IMR-90 (cell line): ENCODE measurements at regions not wholly inside any gene's neighbourhood (a gene's known extent, or its start where the extent isn't known, plus 50 kb on each side); places are given as distances from the start of the nearest gene placed in this dataset.

Source experiments
- ATAC-seq: fragments of 200-7000 bp; cut with Tn5 transposase; 2 replicates; pipeline ENCODE4 v1.9.1; 2020; ENCODE audit warnings: low read depth, mild to moderate bottlenecking, moderate library complexity
- BruUV-seq: library from RNA; stranded (reverse); fragments of 400-500 nt; replicated peaks from 2 replicates; lab custom pipeline; 2021; lab: Mats Ljungman, UMichigan
- CTCF ChIA-PET: fragments of 300-600 bp; formaldehyde crosslinking; extraction: SDS; loops from one replicate; lab custom pipeline; 2021; ENCODE audit warnings: antibody characterized with exemption; lab: Yijun Ruan, JAX
- POLR2A ChIA-PET: fragments of 300-600 bp; sonication (Branson Sonifier 250); formaldehyde crosslinking; loops from one replicate; lab custom pipeline; 2022; ENCODE audit warnings: antibody characterized with exemption; ENCODE audit not compliant: unreplicated experiment; lab: Charles Lee
- DNase-seq: peaks from one replicate; pipeline ENCODE4 v3.0.0; 2013
- H2AFZ ChIP-seq: replicated peaks from 2 replicates; pipeline ENCODE3; 2013; ENCODE audit warnings: low read length, mild to moderate bottlenecking; ENCODE audit not compliant: poor library complexity
- H2AK5ac ChIP-seq: 2 replicates; pipeline ENCODE4 v1.6.1; 2013; ENCODE audit warnings: low read depth, low read length, inconsistent platforms
- H2AK9ac ChIP-seq: replicated peaks from 2 replicates; pipeline ENCODE3; 2013; ENCODE audit warnings: mild to moderate bottlenecking, low read depth, low read length, moderate library complexity; ENCODE audit not compliant: poor library complexity
- H2BK120ac ChIP-seq: 2 replicates; pipeline ENCODE4 v1.6.1; 2013; ENCODE audit warnings: low read depth, low read length, inconsistent platforms
- H2BK15ac ChIP-seq: 3 replicates; pipeline ENCODE4 v1.6.1; 2013; ENCODE audit warnings: low read depth, low read length, inconsistent platforms
- H2BK20ac ChIP-seq: 2 replicates; pipeline ENCODE4 v1.6.1; 2013; ENCODE audit warnings: low read depth, mild to moderate bottlenecking, inconsistent platforms, low read length, moderate library complexity
- H2BK5ac ChIP-seq: 2 replicates; pipeline ENCODE4 v1.6.1; 2013; ENCODE audit warnings: mild to moderate bottlenecking, low read depth, low read length, inconsistent platforms; ENCODE audit not compliant: poor library complexity, severe bottlenecking
- H3K14ac ChIP-seq: replicated peaks from 2 replicates; pipeline ENCODE4 v1.6.1; 2013; ENCODE audit warnings: low read depth, low read length, inconsistent platforms
- H3K18ac ChIP-seq: 2 replicates; pipeline ENCODE4 v1.6.1; 2013; ENCODE audit warnings: low read depth, low read length, control low read depth
- H3K23ac ChIP-seq: 2 replicates; pipeline ENCODE4 v1.6.1; 2013; ENCODE audit warnings: low read depth, low read length, inconsistent platforms
- H3K27ac ChIP-seq: 2 replicates; pipeline ENCODE4 v1.5.1; 2013; ENCODE audit warnings: mild to moderate bottlenecking, control low read depth, low read length; ENCODE audit not compliant: insufficient read depth
- H3K27me3 ChIP-seq: 2 replicates; pipeline ENCODE4 v1.6.1; 2013; ENCODE audit warnings: low read length; ENCODE audit not compliant: control insufficient read depth, insufficient read depth
- H3K36me3 ChIP-seq: 2 replicates; pipeline ENCODE4 v1.6.1; 2013; ENCODE audit warnings: low read length, mixed read lengths; ENCODE audit not compliant: control insufficient read depth, insufficient read depth
- H3K4ac ChIP-seq: 2 replicates; pipeline ENCODE4 v1.6.1; 2013; ENCODE audit warnings: low read depth, low read length, inconsistent platforms
- H3K4me1 ChIP-seq: 2 replicates; pipeline ENCODE4 v1.6.1; 2013; ENCODE audit warnings: low read length, mixed read lengths; ENCODE audit not compliant: control insufficient read depth, insufficient read depth
- H3K4me2 ChIP-seq: 2 replicates; pipeline ENCODE4 v1.6.1; 2013; ENCODE audit warnings: low read depth, mild to moderate bottlenecking, control low read depth, low read length, moderate library complexity
- H3K4me3 ChIP-seq: 2 replicates; pipeline ENCODE4 v1.5.1; 2013; ENCODE audit warnings: low read depth, mild to moderate bottlenecking, control low read depth, low read length, moderate library complexity; ENCODE audit not compliant: insufficient read depth
- H3K56ac ChIP-seq: 2 replicates; pipeline ENCODE4 v1.6.1; 2013; ENCODE audit warnings: low read length, inconsistent platforms; ENCODE audit not compliant: insufficient read depth; ENCODE audit errors: extremely low read depth
- H3K79me1 ChIP-seq, 2 experiments: 2 replicates each; pipeline ENCODE4 v1.6.1; 2013; ENCODE audit warnings: low read length in 2 of 2, inconsistent platforms in 1 of 2, low read depth in 1 of 2
- H3K9ac ChIP-seq: 2 replicates; pipeline ENCODE4 v1.6.1; 2013; ENCODE audit warnings: low read depth, low read length, control low read depth
- H3K9me1 ChIP-seq: 2 replicates; pipeline ENCODE4 v1.6.1; 2013; ENCODE audit warnings: low read length, inconsistent platforms; ENCODE audit not compliant: insufficient read depth
- H3K9me3 ChIP-seq: 2 replicates; pipeline ENCODE4 v1.6.1; 2013; ENCODE audit warnings: low read length; ENCODE audit not compliant: control insufficient read depth, insufficient read depth
- H4K20me1 ChIP-seq: 2 replicates; pipeline ENCODE4 v1.6.1; 2013; ENCODE audit warnings: low read length, inconsistent platforms; ENCODE audit not compliant: insufficient read depth
- H4K5ac ChIP-seq: 2 replicates; pipeline ENCODE4 v1.6.1; 2013; ENCODE audit warnings: mild to moderate bottlenecking, low read depth, low read length, control low read depth
- H4K8ac ChIP-seq, 2 experiments: 2 replicates each; pipeline ENCODE4 v1.6.1; 2013; ENCODE audit warnings: low read depth in 2 of 2, low read length in 2 of 2, control low read depth in 1 of 2, inconsistent platforms in 1 of 2
- H4K91ac ChIP-seq: 2 replicates; pipeline ENCODE4 v1.6.1; 2013; ENCODE audit warnings: low read depth, low read length, inconsistent platforms; ENCODE audit not compliant: insufficient read depth
- BHLHE40 ChIP-seq: fragments of 150-350 bp; IDR thresholded peaks from 2 replicates; pipeline ENCODE4 v1.6.1; 2016; ENCODE audit warnings: mild to moderate bottlenecking, low read depth, low read length
- CEBPB ChIP-seq: IDR thresholded peaks from 2 replicates; pipeline ENCODE4 v1.6.1; 2012; ENCODE audit warnings: low read depth, low read length, improper control_type of control experiment
- CHD1 ChIP-seq: IDR thresholded peaks from 2 replicates; pipeline ENCODE4 v1.6.1; 2012; ENCODE audit warnings: low read depth, low read length, improper control_type of control experiment
- CTCF ChIP-seq: conservative IDR thresholded peaks from 2 replicates; pipeline ENCODE4 v1.5.1; 2012; ENCODE audit warnings: mild to moderate bottlenecking, low read depth, low read length, improper control_type of control experiment
- ELK1 ChIP-seq: fragments of 150-350 bp; IDR thresholded peaks from 2 replicates; pipeline ENCODE4 v1.6.1; 2016; ENCODE audit warnings: low read depth, mild to moderate bottlenecking, low read length, moderate library complexity, borderline replicate concordance
- FOS ChIP-seq: fragments of 150-350 bp; IDR thresholded peaks from 2 replicates; pipeline ENCODE4 v1.6.1; 2016; ENCODE audit warnings: low read depth, low read length
- MAFK ChIP-seq: IDR thresholded peaks from 2 replicates; pipeline ENCODE4 v1.6.1; 2012; ENCODE audit warnings: low read depth, low read length, improper control_type of control experiment
- MAZ ChIP-seq: IDR thresholded peaks from 2 replicates; pipeline ENCODE4 v1.6.1; 2012; ENCODE audit warnings: low read depth, mild to moderate bottlenecking, low read length, improper control_type of control experiment, moderate library complexity, borderline replicate concordance
- MXI1 ChIP-seq: IDR thresholded peaks from 2 replicates; pipeline ENCODE4 v1.6.1; 2012; ENCODE audit warnings: low read depth, mild to moderate bottlenecking, low read length, moderate library complexity, borderline replicate concordance
- NFE2L2 ChIP-seq: fragments of 150-350 bp; IDR thresholded peaks from 2 replicates; pipeline ENCODE4 v1.6.1; 2016; ENCODE audit warnings: low read depth, mild to moderate bottlenecking, low read length
- POLR2A ChIP-seq: IDR thresholded peaks from 2 replicates; pipeline ENCODE4 v1.6.1; 2012; ENCODE audit warnings: mild to moderate bottlenecking, low read depth, low read length
- RAD21 ChIP-seq: IDR thresholded peaks from 2 replicates; pipeline ENCODE4 v1.6.1; 2012; ENCODE audit warnings: low read length, improper control_type of control experiment
- RCOR1 ChIP-seq: IDR thresholded peaks from 2 replicates; pipeline ENCODE4 v1.6.1; 2012; ENCODE audit warnings: mild to moderate bottlenecking, low read length, improper control_type of control experiment; ENCODE audit not compliant: insufficient replicate concordance
- RFX5 ChIP-seq: IDR thresholded peaks from 2 replicates; pipeline ENCODE4 v1.8.0; 2012; ENCODE audit warnings: low read depth, mild to moderate bottlenecking, low read length, moderate library complexity
- SMC3 ChIP-seq: fragments of 150-350 bp; IDR thresholded peaks from 2 replicates; pipeline ENCODE4 v1.6.1; 2016; ENCODE audit warnings: low read depth, mild to moderate bottlenecking, antibody characterized with exemption, low read length, moderate library complexity
- USF2 ChIP-seq: fragments of 150-350 bp; IDR thresholded peaks from 2 replicates; pipeline ENCODE4 v1.6.1; 2017; ENCODE audit warnings: mild to moderate bottlenecking, antibody characterized with exemption, low read length, low read depth
- WGBS, 2 experiments: methylation state at CpG; one replicate each; pipeline versions ENCODE4 v1.1.5 to v1.1.7; 2013; ENCODE audit warnings: missing lambda C conversion rate in 2 of 2; ENCODE audit not compliant: insufficient read length in 1 of 2; ENCODE audit errors: extremely low coverage in 2 of 2; 5-methylcytosine and 5-hydroxymethylcytosine counted together
- dilution Hi-C: fragments of 300-500 bp; cut with HindIII; formaldehyde crosslinking; loops from one replicate; pipeline ENCODE4 v1.14.3; 2018; ENCODE audit warnings: low sequenced_read_pairs; ENCODE audit not compliant: unreplicated experiment
- in situ Hi-C: fragments of 300-500 bp; cut with MboI; formaldehyde crosslinking; loops from 3 replicates; pipeline ENCODE4 v1.14.3; 2019; ENCODE audit warnings: low sequenced_read_pairs, inconsistent platforms, mixed read lengths
- intact Hi-C: fragments of 100-400 bp; cut with micrococcal nuclease; formaldehyde crosslinking; loops from 2 replicates; pipeline ENCODE4 v1.10.0; 2022

- no peaks in the 10 kb centered on the region for H3K36me3 ChIP-seq
- no peak overlapping the region for H4K91ac ChIP-seq
- no peak overlapping the region for H3K23ac ChIP-seq
- no peak overlapping the region for H2AK9ac ChIP-seq
- no peak overlapping the region for H3K4me2 ChIP-seq
- H3K9me1 ChIP-seq, result no peaks in the 10 kb centered on the region
- no peak overlapping the region for H3K14ac ChIP-seq
- H2AFZ ChIP-seq, result no peak overlapping the region
- H4K20me1 ChIP-seq, result no peaks in the 10 kb centered on the region
- dilution Hi-C loops, result no loop called here
- no peak for TF ChIP-seq CEBPB
- TF ChIP-seq NFE2L2, result no peak
- no peak for TF ChIP-seq CTCF
- no peak for TF ChIP-seq BHLHE40
- TF ChIP-seq ELK1, result no peak
- TF ChIP-seq USF2, result no peak
- no peak for TF ChIP-seq FOS
- no peak for TF ChIP-seq MAFK
- no peak for TF ChIP-seq POLR2A
- TF ChIP-seq RAD21, result no peak
- no peak for TF ChIP-seq MAZ
- no peak for TF ChIP-seq CHD1
- no peak for TF ChIP-seq SMC3
- TF ChIP-seq RCOR1, result no peak
- no peak for TF ChIP-seq RFX5
- no peak for TF ChIP-seq MXI1
- DNase-seq, result no peak
- no peak overlapping the region for H2BK15ac ChIP-seq
- no peak for ATAC-seq
- no peaks in the 10 kb centered on the region for H3K79me1 ChIP-seq
- no peak overlapping the region for H3K4ac ChIP-seq
- in situ Hi-C loops, result no loop called here
- no peaks in the 10 kb centered on the region for H3K4me1 ChIP-seq
- no peak overlapping the region for H2BK20ac ChIP-seq
- H3K27me3 ChIP-seq, result peaks cover 4% of the 10 kb centered on the region
- intact Hi-C loops, result no loop called here
- H3K56ac ChIP-seq, result no peak overlapping the region
- ChIA-PET CTCF (no interaction called here), POLR2A (interaction anchor here (0.5 kb wide), 2 partner anchors 19 to 991 kb away, joined by 3 read pairs; no protein-coding TSS in a partner anchor)
- H3K9ac ChIP-seq, result no peak overlapping the region
- H3K18ac ChIP-seq, result no peak overlapping the region
- WGBS, 2 experiments, result no CpG with 5 or more reads among the region's 3 CpGs
- H4K5ac ChIP-seq, result no peak overlapping the region
- no peaks in the 10 kb centered on the region for H3K9me3 ChIP-seq
- H3K4me3 ChIP-seq, result no peak overlapping the region
- no TSS peak for BruUV-seq
- H4K8ac ChIP-seq, result no peak overlapping the region
- no peak overlapping the region for H3K27ac ChIP-seq
- no peak overlapping the region for H2AK5ac ChIP-seq
- H2BK120ac ChIP-seq, result no peak overlapping the region
- no peak overlapping the region for H2BK5ac ChIP-seq
These were observed 107.0 kb upstream of the PALS2 start for GRCh38 chr7:24466168-24466768.
